Ishikawa (cell line): ENCODE measurements at regions not wholly inside any gene's neighbourhood (a gene's known extent, or its start where the extent isn't known, plus 50 kb on each side); places are given as distances from the start of the nearest gene placed in this dataset.
A peak's percentile ranks its signal among the peaks of the same experiment; 100 is the strongest.

ENCODE experiments used
- CEBPB ChIP-seq: IDR thresholded peaks from 2 replicates; pipeline ENCODE4 v1.6.1; 2012
- CREB1 ChIP-seq: IDR thresholded peaks from 2 replicates; pipeline ENCODE4 v1.6.1; 2012; ENCODE audit warnings: low read depth
- EGR1 ChIP-seq: IDR thresholded peaks from 2 replicates; pipeline ENCODE4 v1.6.1; 2012
- EP300 ChIP-seq: IDR thresholded peaks from 2 replicates; pipeline ENCODE4 v1.6.1; 2012; ENCODE audit warnings: borderline replicate concordance
- FOXM1 ChIP-seq: IDR thresholded peaks from 2 replicates; pipeline ENCODE4 v1.6.1; 2012; ENCODE audit warnings: low read depth, borderline replicate concordance
- NFIC ChIP-seq: IDR thresholded peaks from 2 replicates; pipeline ENCODE4 v1.6.1; 2012
- RAD21 ChIP-seq: IDR thresholded peaks from 2 replicates; pipeline ENCODE4 v1.6.1; 2012; ENCODE audit warnings: low read depth
- TAF1 ChIP-seq: IDR thresholded peaks from 2 replicates; pipeline ENCODE4 v1.6.1; 2012; ENCODE audit warnings: low read depth, mild to moderate bottlenecking
- TCF12 ChIP-seq: IDR thresholded peaks from 2 replicates; pipeline ENCODE4 v1.6.1; 2012; ENCODE audit warnings: low read depth
- TEAD4 ChIP-seq: IDR thresholded peaks from 2 replicates; pipeline ENCODE4 v1.6.1; 2012
- YY1 ChIP-seq: IDR thresholded peaks from 2 replicates; pipeline ENCODE4 v1.6.1; 2012; ENCODE audit warnings: low read depth
- ZBTB7A ChIP-seq: IDR thresholded peaks from 2 replicates; pipeline ENCODE4 v1.6.1; 2012; ENCODE audit warnings: low read depth
- TF ChIP-seq, protein P1 (sequence below): IDR thresholded peaks from 2 replicates; pipeline ENCODE4 v1.6.1; 2012
- TF ChIP-seq, protein P2 (sequence below): IDR thresholded peaks from 2 replicates; pipeline ENCODE4 v1.6.1; 2012
- TF ChIP-seq, protein P3 (sequence below): IDR thresholded peaks from 2 replicates; pipeline ENCODE4 v1.6.1; 2012; ENCODE audit warnings: low read depth, mild to moderate bottlenecking

DNA sequence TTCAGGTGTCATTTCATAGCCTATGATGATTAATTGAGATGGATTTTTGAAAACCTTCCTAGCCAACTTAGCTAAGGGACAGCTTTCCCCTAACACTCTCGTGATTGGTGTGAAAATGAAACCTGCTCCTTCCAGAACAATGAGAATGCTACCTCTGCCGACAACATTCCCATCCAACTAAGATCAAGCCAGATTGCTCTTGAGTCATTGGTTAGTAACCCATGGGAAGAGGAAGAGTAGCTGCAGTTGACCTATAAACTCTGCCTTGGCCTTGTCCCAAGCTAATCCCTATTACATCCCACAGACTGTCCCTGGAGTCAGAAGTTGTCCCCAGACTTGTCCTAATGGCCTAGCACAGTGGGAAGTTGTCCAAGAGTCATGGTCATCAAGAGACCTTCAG is 80.5 kb upstream of the SVIL start:
- no peak for TF ChIP-seq TAF1
- no peak for TF ChIP-seq FOXM1
- TF ChIP-seq CREB1 = no peak
- TF ChIP-seq, protein P1, sequence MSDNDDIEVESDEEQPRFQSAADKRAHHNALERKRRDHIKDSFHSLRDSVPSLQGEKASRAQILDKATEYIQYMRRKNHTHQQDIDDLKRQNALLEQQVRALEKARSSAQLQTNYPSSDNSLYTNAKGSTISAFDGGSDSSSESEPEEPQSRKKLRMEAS = no peak
- no peak for TF ChIP-seq RAD21
- no peak for TF ChIP-seq ZBTB7A
- TF ChIP-seq, protein P2, sequence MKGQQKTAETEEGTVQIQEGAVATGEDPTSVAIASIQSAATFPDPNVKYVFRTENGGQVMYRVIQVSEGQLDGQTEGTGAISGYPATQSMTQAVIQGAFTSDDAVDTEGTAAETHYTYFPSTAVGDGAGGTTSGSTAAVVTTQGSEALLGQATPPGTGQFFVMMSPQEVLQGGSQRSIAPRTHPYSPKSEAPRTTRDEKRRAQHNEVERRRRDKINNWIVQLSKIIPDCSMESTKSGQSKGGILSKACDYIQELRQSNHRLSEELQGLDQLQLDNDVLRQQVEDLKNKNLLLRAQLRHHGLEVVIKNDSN = no peak
- no peak for TF ChIP-seq EP300

DNA sequence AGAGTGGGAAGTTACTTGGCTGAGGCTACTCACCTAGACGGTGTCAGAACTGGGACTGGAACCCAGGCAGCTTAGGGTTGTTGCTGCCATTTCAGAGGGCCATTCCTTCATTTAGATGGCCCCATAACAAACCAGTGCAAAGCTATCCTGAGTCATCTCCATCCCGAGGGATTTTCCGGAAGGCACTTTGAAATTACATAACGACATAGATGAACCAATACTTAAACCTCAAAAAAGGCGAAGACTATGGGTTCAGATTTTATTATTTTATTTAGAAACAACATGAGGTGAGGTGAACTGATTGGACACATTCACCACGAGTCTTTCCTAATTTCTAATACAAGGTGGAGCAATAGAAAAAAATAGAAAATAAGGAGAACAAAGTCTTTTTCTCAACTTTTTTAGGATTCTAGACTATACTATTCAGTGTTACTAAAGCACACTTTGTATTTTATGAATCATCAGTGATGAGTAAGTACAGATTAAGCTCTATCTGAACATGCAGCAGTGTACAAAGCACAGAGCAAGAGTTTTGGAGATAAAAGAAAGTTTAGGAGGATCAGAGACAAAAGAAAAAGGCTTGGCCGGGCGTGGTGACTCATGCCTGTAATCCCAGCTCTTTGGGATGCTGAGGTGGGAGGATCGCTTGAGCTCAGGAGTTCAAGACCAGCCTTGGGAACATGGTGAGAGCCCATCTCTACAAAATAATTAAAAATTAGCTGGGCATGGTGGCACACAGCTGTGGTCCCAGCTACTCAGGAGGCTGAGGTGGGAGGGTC is 79.5 kb upstream of the SVIL start:
- no peak for TF ChIP-seq EGR1
- no peak for TF ChIP-seq NFIC
- no peak for TF ChIP-seq ZBTB7A
- TF ChIP-seq TCF12 = no peak
- TF ChIP-seq CEBPB = no peak
- TF ChIP-seq, protein P2 = no peak
- TF ChIP-seq TEAD4 = no peak
- TF ChIP-seq, protein P1 = no peak
- TF ChIP-seq CREB1 = no peak
- TF ChIP-seq YY1 = no peak
- TF ChIP-seq TAF1 = no peak
- TF ChIP-seq, protein P3, sequence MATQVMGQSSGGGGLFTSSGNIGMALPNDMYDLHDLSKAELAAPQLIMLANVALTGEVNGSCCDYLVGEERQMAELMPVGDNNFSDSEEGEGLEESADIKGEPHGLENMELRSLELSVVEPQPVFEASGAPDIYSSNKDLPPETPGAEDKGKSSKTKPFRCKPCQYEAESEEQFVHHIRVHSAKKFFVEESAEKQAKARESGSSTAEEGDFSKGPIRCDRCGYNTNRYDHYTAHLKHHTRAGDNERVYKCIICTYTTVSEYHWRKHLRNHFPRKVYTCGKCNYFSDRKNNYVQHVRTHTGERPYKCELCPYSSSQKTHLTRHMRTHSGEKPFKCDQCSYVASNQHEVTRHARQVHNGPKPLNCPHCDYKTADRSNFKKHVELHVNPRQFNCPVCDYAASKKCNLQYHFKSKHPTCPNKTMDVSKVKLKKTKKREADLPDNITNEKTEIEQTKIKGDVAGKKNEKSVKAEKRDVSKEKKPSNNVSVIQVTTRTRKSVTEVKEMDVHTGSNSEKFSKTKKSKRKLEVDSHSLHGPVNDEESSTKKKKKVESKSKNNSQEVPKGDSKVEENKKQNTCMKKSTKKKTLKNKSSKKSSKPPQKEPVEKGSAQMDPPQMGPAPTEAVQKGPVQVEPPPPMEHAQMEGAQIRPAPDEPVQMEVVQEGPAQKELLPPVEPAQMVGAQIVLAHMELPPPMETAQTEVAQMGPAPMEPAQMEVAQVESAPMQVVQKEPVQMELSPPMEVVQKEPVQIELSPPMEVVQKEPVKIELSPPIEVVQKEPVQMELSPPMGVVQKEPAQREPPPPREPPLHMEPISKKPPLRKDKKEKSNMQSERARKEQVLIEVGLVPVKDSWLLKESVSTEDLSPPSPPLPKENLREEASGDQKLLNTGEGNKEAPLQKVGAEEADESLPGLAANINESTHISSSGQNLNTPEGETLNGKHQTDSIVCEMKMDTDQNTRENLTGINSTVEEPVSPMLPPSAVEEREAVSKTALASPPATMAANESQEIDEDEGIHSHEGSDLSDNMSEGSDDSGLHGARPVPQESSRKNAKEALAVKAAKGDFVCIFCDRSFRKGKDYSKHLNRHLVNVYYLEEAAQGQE = no peak
- no peak for TF ChIP-seq RAD21
- TF ChIP-seq FOXM1 = no peak
- no peak for TF ChIP-seq EP300

DNA sequence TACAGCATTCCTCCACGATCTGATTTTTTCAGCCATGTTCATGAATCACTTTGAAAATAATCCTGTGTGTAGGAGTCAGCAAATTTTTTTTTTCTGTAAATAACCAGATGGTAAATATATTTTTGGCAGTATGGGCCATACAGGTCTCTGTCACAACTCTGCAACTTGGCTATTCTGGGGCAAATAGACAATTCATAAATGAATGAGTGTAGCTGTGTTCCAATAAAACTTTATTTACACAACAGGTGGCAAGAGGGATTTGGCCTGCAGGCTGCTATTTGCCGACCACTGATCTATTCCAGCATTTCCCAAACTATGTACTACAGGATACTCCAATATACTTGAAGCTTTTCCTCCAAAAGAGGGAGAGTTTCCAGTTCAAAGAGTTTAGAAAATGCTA is 78.7 kb upstream of the SVIL start:
- TF ChIP-seq EP300 = no peak
- TF ChIP-seq, protein P1 = no peak
- no peak for TF ChIP-seq FOXM1
- TF ChIP-seq TCF12 = no peak
- TF ChIP-seq, protein P2 = no peak
- no peak for TF ChIP-seq CEBPB
- TF ChIP-seq NFIC = no peak

DNA sequence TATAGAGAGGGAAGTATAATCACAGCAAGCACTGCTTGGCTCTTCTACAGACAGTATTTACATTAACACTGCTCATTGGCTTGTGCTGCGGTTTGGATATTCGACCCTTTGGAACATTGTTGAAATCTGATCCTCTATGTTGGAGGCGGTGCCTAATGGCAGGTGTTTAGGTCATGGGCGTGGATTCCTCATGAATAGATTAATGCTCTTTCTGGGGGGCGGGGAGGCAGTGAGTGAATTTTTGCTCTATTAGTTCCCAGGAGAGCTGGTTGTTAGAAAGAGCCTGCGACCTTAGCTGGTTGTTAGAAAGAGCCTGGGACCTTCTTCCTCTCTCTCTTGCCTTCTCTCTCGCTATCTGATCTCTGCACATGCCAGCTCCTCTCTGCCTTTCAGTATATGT is 77.3 kb upstream of the SVIL start:
- TF ChIP-seq TEAD4 = peak; percentile 30; the same call in 1 of the 2 replicates
- 0 out of 2 replicates have a peak, but pooled peaks have one; percentile 31 for TF ChIP-seq TCF12
- TF ChIP-seq, protein P1 = no peak
- peak; percentile 28; the same call in 1 of the 2 replicates for TF ChIP-seq EP300

DNA sequence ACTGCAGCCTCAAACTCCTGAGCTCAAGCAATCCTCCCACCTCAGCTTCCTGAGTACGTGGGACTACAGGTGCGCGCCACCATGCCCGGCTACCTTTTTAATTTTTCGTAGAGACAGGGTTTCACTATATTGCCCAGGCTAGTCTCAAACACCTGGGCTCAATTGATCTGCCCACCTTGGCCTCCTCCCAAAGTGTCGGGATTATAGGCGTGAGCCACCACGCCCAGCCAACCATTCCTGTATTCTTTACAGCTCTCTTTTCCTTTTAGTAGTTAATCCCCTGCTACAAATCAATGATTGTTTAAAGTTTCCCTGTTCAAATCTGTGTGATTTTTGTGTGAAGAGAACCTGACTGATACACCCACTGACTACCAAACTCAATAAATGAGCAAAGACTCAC is 75.4 kb upstream of the SVIL start:
- TF ChIP-seq FOXM1 = no peak
- TF ChIP-seq, protein P2 = no peak
- peak; percentile 48; the same call in 1 of the 2 replicates for TF ChIP-seq NFIC
- TF ChIP-seq EP300 = no peak
- TF ChIP-seq TEAD4 = no peak
- TF ChIP-seq CREB1 = no peak
- no peak for TF ChIP-seq ZBTB7A
- TF ChIP-seq TCF12 = no peak

DNA sequence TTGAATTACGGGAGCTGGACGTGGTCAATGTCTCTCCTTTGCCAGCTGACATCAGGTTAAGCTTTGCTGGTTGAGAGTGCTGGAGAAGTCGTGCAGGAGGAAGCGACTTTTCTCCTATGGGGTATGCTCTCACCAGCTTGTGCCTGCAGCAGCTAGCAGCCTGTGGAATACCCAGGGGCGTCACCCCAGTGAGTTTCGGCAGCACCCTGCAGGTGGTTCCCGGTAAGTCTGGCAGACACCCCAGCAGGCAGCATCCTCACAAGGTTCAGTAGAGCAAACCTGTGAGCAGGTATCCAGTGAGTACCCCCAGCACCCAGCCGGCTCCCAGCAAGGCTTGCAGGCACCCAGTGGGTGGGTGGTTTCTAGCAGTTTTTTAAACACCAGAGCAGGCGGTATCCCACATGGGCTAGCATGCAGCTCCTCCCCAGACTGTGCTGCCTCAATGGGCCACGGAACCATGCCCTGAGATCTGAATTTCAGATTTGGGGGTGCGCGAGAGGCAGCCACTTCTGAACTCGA is 74.8 kb upstream of the SVIL start:
- TF ChIP-seq EP300 (no peak), YY1 (no peak), TCF12 (no peak), TAF1 (no peak), RAD21 (no peak), CREB1 (no peak)
- TF ChIP-seq, protein P3 = no peak
